HCT116 (cell line): ENCODE measurements at regions not wholly inside any gene's neighbourhood (a gene's known extent, or its start where the extent isn't known, plus 50 kb on each side); places are given as distances from the start of the nearest gene placed in this dataset.

Experiments used
- ATAC-seq: fragments of 200-7000 bp; cut with Tn5 transposase; 2 replicates; pipeline ENCODE4 v1.9.1; 2020; ENCODE audit warnings: mild to moderate bottlenecking, moderate library complexity
- BruUV-seq: library from RNA; stranded (reverse); fragments of 400-500 nt; replicated peaks from 2 replicates; lab custom pipeline; 2021; lab: Mats Ljungman, UMichigan
- CTCF ChIA-PET: fragments of 300-600 bp; sonication (Branson Sonifier 250); formaldehyde crosslinking; loops from one replicate; lab custom pipeline; 2021; ENCODE audit warnings: antibody characterized with exemption; lab: Charles Lee
- POLR2A ChIA-PET: fragments of 300-600, 350-600 bp; sonication (Branson Sonifier 250); formaldehyde crosslinking; loops from one replicate; lab custom pipeline; 2021; ENCODE audit warnings: antibody characterized with exemption; lab: Charles Lee
- RAD21 ChIA-PET, 2 experiments: fragments of 300-600 bp; sonication (Branson Sonifier 250); formaldehyde crosslinking; loops; one replicate each; lab custom pipeline; 2023; ENCODE audit warnings: low total read pairs in 2 of 2; ENCODE audit not compliant: uncharacterized antibody in 2 of 2, unreplicated experiment in 2 of 2, low non-redundant PET in 1 of 2; lab: Charles Lee
- DNase-seq: peaks from one replicate; pipeline ENCODE4 v3.0.0-alpha.2; 2010; ENCODE audit warnings: low read depth, low spot score
- H2AFZ ChIP-seq: fragments of 200-600 bp; shearing (Covaris generic), sonication (generic); 2 replicates; pipeline ENCODE4 v1.6.1; 2017; ENCODE audit warnings: low read depth, mixed run types, mixed read lengths, antibody characterized with exemption, low read length; ENCODE audit not compliant: poor library complexity, severe bottlenecking
- H3K27ac ChIP-seq: 2 replicates; pipeline ENCODE4 v1.5.1; 2012; ENCODE audit warnings: low read depth, low read length
- H3K27me3 ChIP-seq: fragments of 200-600 bp; sonication (generic); 2 replicates; pipeline ENCODE4 v1.6.1; 2016; ENCODE audit warnings: mixed run types, low read length, mixed read lengths; ENCODE audit not compliant: insufficient read depth
- H3K36me3 ChIP-seq, 2 experiments: fragments of 200-500 bp in 1 of 2; fragments of 200-600 bp in 1 of 2; sonication (Bioruptor generic) in 1 of 2; sonication (generic) in 1 of 2; 2 replicates each; pipeline versions ENCODE4 v1.5.1 to v1.6.1; 2014 to 2016; ENCODE audit warnings: low read length in 2 of 2, inconsistent platforms in 1 of 2, mixed read lengths in 1 of 2, mixed run types in 1 of 2; ENCODE audit not compliant: insufficient read depth in 2 of 2, control insufficient read depth in 1 of 2
- H3K4me1 ChIP-seq, 2 experiments: fragments of 200-600 bp in 1 of 2; sonication (generic) in 1 of 2; 2 replicates each; pipeline versions ENCODE4 v1.5.1 to v1.6.1; 2012 to 2017; ENCODE audit warnings: low read length in 2 of 2, inconsistent platforms in 1 of 2, mild to moderate bottlenecking in 1 of 2, mixed read lengths in 1 of 2, mixed run types in 1 of 2, moderate library complexity in 1 of 2; ENCODE audit not compliant: insufficient read depth in 2 of 2, control insufficient read depth in 1 of 2
- H3K4me2 ChIP-seq: fragments of 200-600 bp; sonication (generic); 2 replicates; pipeline ENCODE4 v1.6.1; 2017; ENCODE audit warnings: mixed run types, low read length, mixed read lengths
- H3K4me3 ChIP-seq, 2 experiments: fragments of 200-600 bp in 1 of 2; sonication (generic) in 1 of 2; replicated peaks in 1 of 2; 2 replicates each; pipeline ENCODE4 v1.5.1; 2011 to 2016; ENCODE audit warnings: low read length in 2 of 2, control low read depth in 1 of 2, low read depth in 1 of 2, mild to moderate bottlenecking in 1 of 2, mixed read lengths in 1 of 2, mixed run types in 1 of 2
- H3K79me2 ChIP-seq: fragments of 200-600 bp; sonication (generic); 2 replicates; pipeline ENCODE4 v1.6.1; 2017; ENCODE audit warnings: mild to moderate bottlenecking, mixed run types, low read length, moderate library complexity, mixed read lengths; ENCODE audit not compliant: insufficient read depth
- H3K9ac ChIP-seq: fragments of 200-600 bp; sonication (generic); 2 replicates; pipeline ENCODE4 v1.6.1; 2016; ENCODE audit warnings: low read length, mixed read lengths
- H3K9me2 ChIP-seq: fragments of 200-600 bp; sonication (generic), shearing (Covaris generic); 2 replicates; pipeline ENCODE4 v1.6.1; 2017; ENCODE audit warnings: mixed run types, mild to moderate bottlenecking, moderate library complexity; ENCODE audit not compliant: insufficient read depth
- H3K9me3 ChIP-seq, 2 experiments: fragments of 200-500 bp in 1 of 2; fragments of 200-600 bp in 1 of 2; sonication (Bioruptor generic) in 1 of 2; sonication (generic) in 1 of 2; 2 replicates each; pipeline ENCODE4 v1.6.1; 2014 to 2017; ENCODE audit warnings: low read length in 2 of 2, mixed read lengths in 2 of 2, inconsistent platforms in 1 of 2, low read depth in 1 of 2, mild to moderate bottlenecking in 1 of 2, mixed run types in 1 of 2, moderate library complexity in 1 of 2; ENCODE audit not compliant: control insufficient read depth in 1 of 2, insufficient read depth in 1 of 2
- H4K20me1 ChIP-seq: fragments of 200-600 bp; sonication (generic), shearing (Covaris generic); 2 replicates; pipeline ENCODE4 v1.6.1; 2017; ENCODE audit warnings: mixed run types, mild to moderate bottlenecking, moderate library complexity; ENCODE audit not compliant: insufficient read depth
- CBX3 ChIP-seq: IDR thresholded peaks from 2 replicates; pipeline ENCODE4 v1.6.1; 2012; ENCODE audit warnings: low read depth
- CEBPB ChIP-seq: IDR thresholded peaks from 2 replicates; pipeline ENCODE4 v1.6.1; 2012; ENCODE audit warnings: low read depth
- EGR1 ChIP-seq: IDR thresholded peaks from 2 replicates; pipeline ENCODE4 v1.6.1; 2012; ENCODE audit warnings: low read depth
- EZH2 ChIP-seq: fragments of 200-600 bp; sonication (generic); IDR thresholded peaks from 2 replicates; pipeline ENCODE4 v1.6.1; 2017; ENCODE audit warnings: antibody characterized with exemption, mixed run types
- FOSL1 ChIP-seq: IDR thresholded peaks from 2 replicates; pipeline ENCODE4 v1.6.1; 2012; ENCODE audit warnings: low read depth
- JUND ChIP-seq: IDR thresholded peaks from 2 replicates; pipeline ENCODE4 v1.6.1; 2012
- POLR2AphosphoS5 ChIP-seq: IDR thresholded peaks from 2 replicates; pipeline ENCODE4 v1.6.1; 2011; ENCODE audit warnings: mild to moderate bottlenecking, low read depth, low read length, moderate library complexity
- SIN3A ChIP-seq: IDR thresholded peaks from 2 replicates; pipeline ENCODE4 v1.6.1; 2012; ENCODE audit warnings: low read depth
- SP1 ChIP-seq: IDR thresholded peaks from 2 replicates; pipeline ENCODE4 v1.6.1; 2012; ENCODE audit warnings: low read depth
- TCF7L2 ChIP-seq: IDR thresholded peaks from 2 replicates; pipeline ENCODE4 v1.7.0; 2011; ENCODE audit warnings: borderline replicate concordance, inconsistent platforms; ENCODE audit not compliant: insufficient read depth, insufficient read length; ENCODE audit errors: extremely low read depth
- ZNF274 ChIP-seq: fragments of 200-500 bp; sonication (Bioruptor generic); IDR thresholded peaks from 2 replicates; pipeline ENCODE4 v1.6.1; 2014; ENCODE audit warnings: mild to moderate bottlenecking, low read depth, low read length, inconsistent platforms
- intact Hi-C: fragments of 100-400 bp; cut with micrococcal nuclease; formaldehyde crosslinking; loops from 2 replicates; pipeline ENCODE4 v1.10.0; 2022
- TF ChIP-seq, protein P1 (sequence below): IDR thresholded peaks from 2 replicates; pipeline ENCODE4 v1.6.1; 2012

DNA sequence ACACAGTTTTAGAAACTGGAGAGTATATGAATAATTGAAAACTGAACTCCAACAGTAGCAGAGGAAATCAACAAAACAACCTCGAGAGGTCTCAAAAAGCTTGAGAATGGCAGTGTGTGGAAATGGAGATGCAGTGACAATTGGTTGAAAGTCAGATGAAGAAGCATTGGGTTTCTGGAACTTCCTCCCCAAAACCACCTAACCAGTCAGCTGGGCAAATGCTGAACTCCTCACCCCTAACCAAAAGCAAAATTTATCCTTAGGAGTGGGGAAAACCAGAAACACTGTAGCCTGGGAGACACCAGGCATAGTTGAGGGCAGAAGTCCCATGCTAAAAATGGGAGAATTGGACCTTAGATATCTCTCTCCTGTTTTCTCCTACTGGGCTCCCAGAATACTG is 109.9 kb downstream of the TANC2 start:
- H3K9me2 ChIP-seq: no peaks in the 10 kb centered on the region; the same call in 1 of the 2 replicates
- ATAC-seq (no peak), DNase-seq (no peak)
- H3K27me3 ChIP-seq: no peaks in the 10 kb centered on the region
- H3K9ac ChIP-seq: no peak overlapping the region
- H3K79me2 ChIP-seq: no peaks in the 10 kb centered on the region
- no peaks in the 10 kb centered on the region for H3K4me1 ChIP-seq
- no peak overlapping the region for H3K4me2 ChIP-seq
- H3K4me3 ChIP-seq: no peak overlapping the region
- no peaks in the 10 kb centered on the region for H3K36me3 ChIP-seq
- H3K9me3 ChIP-seq: no peaks in the 10 kb centered on the region
- BruUV-seq: no TSS peak
- H2AFZ ChIP-seq: no peak overlapping the region
- ChIA-PET CTCF (interaction anchor here (1.0 to 2.1 kb wide), 2 partner anchors 81 to 331 kb away, joined by 3 to 7 read pairs; no protein-coding TSS in a partner anchor), RAD21 (no interaction called here), POLR2A (no interaction called here)
- no peaks in the 10 kb centered on the region for H4K20me1 ChIP-seq
- TF ChIP-seq, protein P1, sequence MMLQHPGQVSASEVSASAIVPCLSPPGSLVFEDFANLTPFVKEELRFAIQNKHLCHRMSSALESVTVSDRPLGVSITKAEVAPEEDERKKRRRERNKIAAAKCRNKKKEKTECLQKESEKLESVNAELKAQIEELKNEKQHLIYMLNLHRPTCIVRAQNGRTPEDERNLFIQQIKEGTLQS: no peak
- TF ChIP-seq CEBPB (no peak), EGR1 (no peak), ZNF274 (no peak)
- intact Hi-C loops: no loop called here
- no peak overlapping the region for H3K27ac ChIP-seq

- ChIA-PET RAD21 (no interaction called here), CTCF (no interaction called here), POLR2A (no interaction called here)
- Histone ChIP-seq H4K20me1 (no peaks in the 10 kb centered on the region), H3K27me3 (no peaks in the 10 kb centered on the region), H3K27ac (no peak overlapping the region), H3K79me2 (no peaks in the 10 kb centered on the region), H3K9me2 (no peaks in the 10 kb centered on the region; the same call in 1 of the 2 replicates), H3K4me3 (no peak overlapping the region), H3K4me1 (no peaks in the 10 kb centered on the region), H3K36me3 (no peaks in the 10 kb centered on the region), H3K9me3 (no peaks in the 10 kb centered on the region), H3K9ac (no peak overlapping the region), H3K4me2 (no peak overlapping the region), H2AFZ (no peak overlapping the region)
- intact Hi-C loops: no loop called here
- TF ChIP-seq JUND (no peak), EZH2 (no peak), SIN3A (no peak), SP1 (no peak), TCF7L2 (no peak), POLR2AphosphoS5 (no peak), FOSL1 (no peak), CBX3 (no peak), ZNF274 (no peak)
- DNase-seq (no peak), ATAC-seq (no peak)
- no TSS peak for BruUV-seq
Observed at GRCh38 chr17:63078707-63079106, 112.7 kb downstream of the TANC2 start.
